GM12878 (cell line): ENCODE measurements at regions not wholly inside any gene's neighbourhood (a gene's known extent, or its start where the extent isn't known, plus 50 kb on each side); places are given as distances from the start of the nearest gene placed in this dataset.

Source experiments
- ATAC-seq: fragments of 200-7000 bp; cut with Tn5 transposase; 3 replicates; pipeline ENCODE4 v1.9.1; 2020; ENCODE audit warnings: mild to moderate bottlenecking, moderate library complexity
- BruUV-seq: library from RNA; stranded (reverse); fragments of 400-500 nt; replicated peaks from 2 replicates; lab custom pipeline; 2021; lab: Mats Ljungman, UMichigan
- CTCF ChIA-PET: fragments of 300-600 bp; sonication (Branson Sonifier 250); formaldehyde crosslinking; extraction: SDS; loops from one replicate; lab custom pipeline; 2021; ENCODE audit warnings: inconsistent platforms; lab: Yijun Ruan, JAX
- POLR2A ChIA-PET: fragments of 350-600 bp; formaldehyde crosslinking; extraction: SDS; loops from one replicate; lab custom pipeline; 2021; ENCODE audit warnings: inconsistent platforms; lab: Charles Lee
- RAD21 ChIA-PET: fragments of 300-600 bp; sonication (Branson Sonifier 250); formaldehyde crosslinking; loops from one replicate; lab custom pipeline; 2023; ENCODE audit warnings: antibody characterized with exemption; ENCODE audit not compliant: unreplicated experiment; lab: Charles Lee
- SMC1A ChIA-PET: fragments of 300-600 bp; sonication (Branson Sonifier 250); formaldehyde crosslinking; loops from one replicate; lab custom pipeline; 2023; ENCODE audit not compliant: unreplicated experiment, uncharacterized antibody; lab: Charles Lee
- DNase-seq: peaks from one replicate; pipeline ENCODE4 v3.0.0-alpha.2; 2011; ENCODE audit warnings: low read depth, low spot score
- FAIRE-seq: peaks from 3 replicates; lab custom pipeline; 2011; peaks lifted over from hg19 to GRCh38; lab: Jason Lieb, UNC
- H2AFZ ChIP-seq: 2 replicates; pipeline ENCODE4 v1.6.0; 2011; ENCODE audit warnings: low read depth, low read length, control low read depth; ENCODE audit not compliant: control insufficient read depth
- H3K27ac ChIP-seq: 2 replicates; pipeline ENCODE4 v1.5.1; 2011; ENCODE audit warnings: control low read depth; ENCODE audit not compliant: control insufficient read depth, insufficient read depth
- H3K27me3 ChIP-seq, 2 experiments: replicated peaks in 1 of 2; 2 replicates each; pipeline versions ENCODE4 v1.6.0 to v1.6.1; 2011; ENCODE audit warnings: low read length in 1 of 2; ENCODE audit not compliant: control insufficient read depth in 2 of 2, insufficient read depth in 2 of 2
- H3K36me3 ChIP-seq, 2 experiments: 2 replicates each; pipeline ENCODE4 v1.5.1; 2011; ENCODE audit warnings: low read length in 1 of 2; ENCODE audit not compliant: control insufficient read depth in 2 of 2, insufficient read depth in 2 of 2
- H3K4me1 ChIP-seq: 2 replicates; pipeline ENCODE4 v1.6.1; 2011; ENCODE audit warnings: mild to moderate bottlenecking, low read length, moderate library complexity, mixed read lengths; ENCODE audit not compliant: control insufficient read depth, insufficient read depth
- H3K4me2 ChIP-seq: 2 replicates; pipeline ENCODE4 v1.6.0; 2011; ENCODE audit warnings: control low read depth; ENCODE audit not compliant: control insufficient read depth, insufficient read depth
- H3K4me3 ChIP-seq: fragments of 200-600 bp; sonication (generic); 2 replicates; pipeline ENCODE4 v1.5.1; 2016
- H3K79me2 ChIP-seq: 2 replicates; pipeline ENCODE4 v1.6.0; 2011; ENCODE audit warnings: low read length; ENCODE audit not compliant: control insufficient read depth, insufficient read depth
- H3K9ac ChIP-seq: 2 replicates; pipeline ENCODE4 v1.8.0; 2011; ENCODE audit warnings: low read length, control low read depth, mixed read lengths; ENCODE audit not compliant: control insufficient read depth, insufficient read depth
- H3K9me3 ChIP-seq: replicated peaks from 3 replicates; pipeline ENCODE4 v1.5.1; 2011; ENCODE audit warnings: mild to moderate bottlenecking, low read length; ENCODE audit not compliant: control insufficient read depth, insufficient read depth
- H4K20me1 ChIP-seq: 2 replicates; pipeline ENCODE4 v1.6.0; 2011; ENCODE audit not compliant: control insufficient read depth, insufficient read depth
- RAD51 ChIP-seq: fragments of 450-650 bp; IDR thresholded peaks from 2 replicates; pipeline ENCODE4 v1.6.1; 2016; ENCODE audit warnings: moderate library complexity, mild to moderate bottlenecking, inconsistent platforms
- RUNX3 ChIP-seq: IDR thresholded peaks from 2 replicates; pipeline ENCODE4 v1.6.1; 2012; ENCODE audit warnings: low read length, inconsistent platforms
- WGBS: methylation state at CpG from one replicate; pipeline ENCODE4 v1.1.6; 2016; ENCODE audit warnings: low lambda C conversion rate; ENCODE audit not compliant: insufficient replicate concordance, insufficient coverage; ENCODE audit errors: missing lambda C conversion rate; 5-methylcytosine and 5-hydroxymethylcytosine counted together
- in situ Hi-C: fragments of 300-500 bp; cut with MboI; formaldehyde crosslinking; loops from 9 replicates; pipeline ENCODE4 v1.14.3; 2018; ENCODE audit warnings: mixed read lengths
- intact Hi-C: fragments of 100-400 bp; cut with micrococcal nuclease; formaldehyde crosslinking; loops from one replicate; pipeline ENCODE4 v1.14.2; 2022; ENCODE audit not compliant: unreplicated experiment
- TF ChIP-seq, protein P1 (sequence below): fragments of 450-650 bp; IDR thresholded peaks from 2 replicates; pipeline ENCODE4 v1.6.1; 2016; ENCODE audit warnings: mild to moderate bottlenecking
- TF ChIP-seq, protein P2 (sequence below): IDR thresholded peaks from 2 replicates; pipeline ENCODE4 v1.6.1; 2011; ENCODE audit warnings: low read depth, low read length, improper control_type of control experiment, borderline replicate concordance

DNA sequence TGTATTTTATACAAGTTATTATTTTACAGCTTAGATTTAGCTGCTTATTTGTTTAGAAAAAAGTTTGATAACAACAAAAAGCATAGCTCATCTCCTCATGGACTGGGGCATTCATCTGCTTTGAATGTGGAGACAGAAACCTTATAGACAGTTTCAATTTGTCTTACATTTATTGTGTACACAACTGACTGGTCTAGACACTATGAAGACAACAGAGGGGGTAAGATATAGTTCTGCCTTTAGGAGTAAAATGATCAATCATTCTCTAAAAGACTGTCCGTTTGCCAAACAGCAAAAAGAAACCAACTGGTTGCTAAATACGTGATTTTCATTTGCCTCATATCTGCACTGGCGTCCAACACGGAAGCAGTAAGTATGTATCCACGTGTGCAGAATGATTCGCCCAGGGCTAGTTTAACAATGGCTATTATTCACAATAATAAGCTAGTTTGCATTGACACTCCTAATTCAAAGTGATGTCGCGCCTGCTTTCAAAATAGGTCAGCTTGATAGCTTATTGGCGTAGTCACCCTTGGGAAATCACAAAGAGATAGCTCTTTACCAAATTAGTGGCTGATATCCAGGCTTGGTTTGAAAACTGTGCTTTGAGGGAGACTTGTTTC is 153.6 kb downstream of the BMP2 start (continued):
- TF ChIP-seq, protein P1, sequence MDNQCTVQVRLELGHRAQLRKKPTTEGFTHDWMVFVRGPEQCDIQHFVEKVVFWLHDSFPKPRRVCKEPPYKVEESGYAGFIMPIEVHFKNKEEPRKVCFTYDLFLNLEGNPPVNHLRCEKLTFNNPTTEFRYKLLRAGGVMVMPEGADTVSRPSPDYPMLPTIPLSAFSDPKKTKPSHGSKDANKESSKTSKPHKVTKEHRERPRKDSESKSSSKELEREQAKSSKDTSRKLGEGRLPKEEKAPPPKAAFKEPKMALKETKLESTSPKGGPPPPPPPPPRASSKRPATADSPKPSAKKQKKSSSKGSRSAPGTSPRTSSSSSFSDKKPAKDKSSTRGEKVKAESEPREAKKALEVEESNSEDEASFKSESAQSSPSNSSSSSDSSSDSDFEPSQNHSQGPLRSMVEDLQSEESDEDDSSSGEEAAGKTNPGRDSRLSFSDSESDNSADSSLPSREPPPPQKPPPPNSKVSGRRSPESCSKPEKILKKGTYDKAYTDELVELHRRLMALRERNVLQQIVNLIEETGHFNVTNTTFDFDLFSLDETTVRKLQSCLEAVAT = peak; percentile 81

DNA sequence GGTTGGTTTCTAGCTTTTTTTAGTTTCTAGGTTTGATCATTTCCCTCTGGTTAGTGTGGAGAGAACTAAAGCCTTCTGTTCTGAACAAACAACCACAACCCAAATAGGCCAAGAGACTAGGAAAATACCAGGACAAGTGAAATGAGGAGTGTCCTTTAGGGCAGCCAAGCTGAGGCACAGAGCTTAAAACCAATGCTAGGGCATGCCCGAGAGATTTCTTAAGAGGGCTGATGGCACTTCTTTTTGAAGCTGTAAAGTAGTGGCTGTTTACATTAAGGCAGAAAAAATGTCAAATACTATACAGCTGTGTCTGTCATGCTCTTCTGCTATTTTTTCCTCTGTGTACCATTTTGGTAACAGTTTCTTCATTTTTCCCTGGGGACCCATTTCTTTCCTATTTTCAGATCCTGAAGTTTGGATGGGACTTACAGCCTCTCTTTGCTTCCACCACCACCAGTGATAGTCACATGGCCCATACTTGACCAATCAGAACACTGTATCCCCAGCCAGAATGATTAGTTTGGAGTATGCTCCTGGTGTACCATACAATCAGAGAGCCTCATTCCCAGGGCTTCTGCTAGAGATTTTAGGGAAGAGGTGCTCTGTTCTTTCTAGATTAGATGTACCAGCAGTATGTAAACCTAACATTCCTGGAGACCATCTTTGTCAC is 154.4 kb downstream of the BMP2 start:
- no peak overlapping the region for H3K27ac ChIP-seq
- no peak for FAIRE-seq
- no peaks in the 10 kb centered on the region for H3K27me3 ChIP-seq
- TF ChIP-seq, protein P2, sequence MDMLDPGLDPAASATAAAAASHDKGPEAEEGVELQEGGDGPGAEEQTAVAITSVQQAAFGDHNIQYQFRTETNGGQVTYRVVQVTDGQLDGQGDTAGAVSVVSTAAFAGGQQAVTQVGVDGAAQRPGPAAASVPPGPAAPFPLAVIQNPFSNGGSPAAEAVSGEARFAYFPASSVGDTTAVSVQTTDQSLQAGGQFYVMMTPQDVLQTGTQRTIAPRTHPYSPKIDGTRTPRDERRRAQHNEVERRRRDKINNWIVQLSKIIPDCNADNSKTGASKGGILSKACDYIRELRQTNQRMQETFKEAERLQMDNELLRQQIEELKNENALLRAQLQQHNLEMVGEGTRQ = peak; percentile 4; the same call in 1 of the 2 replicates
- no peak for TF ChIP-seq RUNX3
- TF ChIP-seq RAD51 = peak; percentile 83
- intact Hi-C loops (no loop called here), in situ Hi-C loops (no loop called here)
- SMC1A ChIA-PET = interaction anchor here (0.5 to 19.4 kb wide), 19 partner anchors 10 to 1098 kb away, joined by 3 to 370 read pairs (median 13); no protein-coding TSS in a partner anchor
- 27% methylated on average over 1 of the region's 1 CpG for WGBS
- no peak overlapping the region for H3K4me2 ChIP-seq
- CTCF ChIA-PET = interaction anchor here (0.7 to 6.0 kb wide), 14 partner anchors 10 to 364 kb away, joined by 3 to 57 read pairs (median 6); no protein-coding TSS in a partner anchor
- H3K36me3 ChIP-seq = no peaks in the 10 kb centered on the region
- BruUV-seq = no TSS peak
- DNase-seq = no peak
- no peaks in the 10 kb centered on the region for H3K9me3 ChIP-seq
- H3K4me3 ChIP-seq = no peak overlapping the region
- no peaks in the 10 kb centered on the region for H3K79me2 ChIP-seq
- RAD21 ChIA-PET = interaction anchor here (0.7 to 9.5 kb wide), 29 partner anchors 7 to 151 kb away, joined by 3 to 197 read pairs (median 9); no protein-coding TSS in a partner anchor
- ATAC-seq = peak; percentile 4; the same call in 2 of the 3 replicates
- H2AFZ ChIP-seq = no peak overlapping the region
- no peak overlapping the region for H3K9ac ChIP-seq
- no peaks in the 10 kb centered on the region for H3K4me1 ChIP-seq
- POLR2A ChIA-PET = interaction anchor here (0.6 to 6.1 kb wide), 15 partner anchors 10 to 92 kb away, joined by 3 to 100 read pairs (median 6); no protein-coding TSS in a partner anchor
- no peaks in the 10 kb centered on the region for H4K20me1 ChIP-seq
